HG03175 (cell line): ENCODE measurements at regions not wholly inside any gene's neighbourhood (a gene's known extent, or its start where the extent isn't known, plus 50 kb on each side); places are given as distances from the start of the nearest gene placed in this dataset.
"Not testable (repeated sequence)": the region's sequence is repeated elsewhere in the genome, so short reads cannot be mapped to it uniquely, and the experiment has no call there.

Experiments used
- ATAC-seq: cut with Tn5 transposase; IDR thresholded peaks from one replicate; pipeline ENCODE4 v1.9.1; 2021; ENCODE audit warnings: mild to moderate bottlenecking, moderate library complexity; ENCODE audit not compliant: unreplicated experiment

- ATAC-seq, result no peak
Observed at GRCh38 chr10:29734640-29734961, 99.8 kb upstream of the SVIL start.

GRCh38 chr10:29733323-29733722, 98.6 kb upstream of the SVIL start:
- no peak for ATAC-seq

DNA sequence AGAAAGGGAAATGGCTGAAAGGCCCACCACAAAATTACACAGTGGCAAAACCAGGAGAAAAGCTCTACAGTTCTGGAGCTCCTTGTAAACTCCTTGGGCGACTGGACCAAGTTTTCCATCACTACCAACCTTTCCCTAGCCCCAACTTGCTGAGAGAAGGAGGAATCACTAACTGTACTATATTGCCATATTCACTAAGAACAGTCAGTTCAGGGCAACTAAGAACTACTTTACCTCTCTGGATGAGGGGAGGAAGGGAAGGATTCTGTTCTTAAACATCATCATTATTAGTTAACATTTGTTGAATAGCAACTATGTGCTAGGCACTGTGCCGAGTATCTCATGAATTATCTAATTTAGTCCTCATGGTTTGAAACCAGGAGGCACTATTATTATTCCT, 98.1 kb upstream of the SVIL start:
- no peak for ATAC-seq

- no peak for ATAC-seq
Observed at GRCh38 chr10:29731760-29732159, 97.0 kb upstream of the SVIL start.

- ATAC-seq, result no peak
Observed at GRCh38 chr10:29730969-29731368, 96.2 kb upstream of the SVIL start.

DNA sequence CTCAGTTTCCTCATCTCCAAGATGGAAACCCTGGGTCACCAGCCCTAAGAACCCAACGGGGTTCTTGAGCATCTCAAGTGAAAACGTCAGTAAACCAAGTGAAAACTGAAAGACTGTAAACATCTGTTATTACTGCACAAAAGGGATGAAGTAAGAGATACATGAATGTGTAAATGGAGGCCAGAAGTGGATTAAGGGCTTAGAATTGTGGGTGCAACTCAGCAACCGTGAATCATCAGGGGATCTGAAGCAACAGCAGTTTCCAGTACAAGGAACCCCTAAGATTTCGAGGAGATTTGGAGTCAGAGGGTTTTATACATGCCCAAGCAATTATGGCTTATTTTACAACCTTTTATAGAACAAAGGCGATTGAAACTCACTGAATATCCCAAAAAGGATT, 95.7 kb upstream of the SVIL start:
- ATAC-seq, result no peak

DNA sequence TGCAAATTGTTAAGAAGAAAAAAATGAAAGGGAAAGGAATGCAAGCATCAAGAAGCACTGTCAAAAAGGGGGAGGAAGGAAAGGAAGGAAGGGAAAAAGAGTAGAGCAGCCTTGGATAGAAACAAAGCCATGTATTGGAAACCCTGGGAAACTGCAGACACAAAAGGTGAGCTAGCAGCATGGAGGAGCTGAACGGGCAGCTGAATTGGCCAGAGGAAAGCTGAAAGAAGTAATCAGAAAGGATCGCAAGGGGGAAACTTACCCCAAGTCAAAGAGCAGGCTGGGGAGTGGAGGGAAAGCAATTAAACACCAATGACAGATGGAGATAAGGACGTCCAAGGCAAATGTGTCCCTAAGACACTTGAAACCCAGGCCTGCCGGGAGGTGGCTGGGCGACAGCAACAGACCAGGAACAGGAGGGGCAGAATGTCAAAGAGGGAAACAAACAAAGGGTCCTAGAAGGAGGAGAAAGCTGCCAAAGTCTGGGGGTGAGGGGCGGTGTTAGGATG, 93.8 kb upstream of the SVIL start:
- ATAC-seq, result no peak

GRCh38 chr10:29725927-29726326, 91.2 kb upstream of the SVIL start:
- ATAC-seq, result not testable (repeated sequence)

DNA sequence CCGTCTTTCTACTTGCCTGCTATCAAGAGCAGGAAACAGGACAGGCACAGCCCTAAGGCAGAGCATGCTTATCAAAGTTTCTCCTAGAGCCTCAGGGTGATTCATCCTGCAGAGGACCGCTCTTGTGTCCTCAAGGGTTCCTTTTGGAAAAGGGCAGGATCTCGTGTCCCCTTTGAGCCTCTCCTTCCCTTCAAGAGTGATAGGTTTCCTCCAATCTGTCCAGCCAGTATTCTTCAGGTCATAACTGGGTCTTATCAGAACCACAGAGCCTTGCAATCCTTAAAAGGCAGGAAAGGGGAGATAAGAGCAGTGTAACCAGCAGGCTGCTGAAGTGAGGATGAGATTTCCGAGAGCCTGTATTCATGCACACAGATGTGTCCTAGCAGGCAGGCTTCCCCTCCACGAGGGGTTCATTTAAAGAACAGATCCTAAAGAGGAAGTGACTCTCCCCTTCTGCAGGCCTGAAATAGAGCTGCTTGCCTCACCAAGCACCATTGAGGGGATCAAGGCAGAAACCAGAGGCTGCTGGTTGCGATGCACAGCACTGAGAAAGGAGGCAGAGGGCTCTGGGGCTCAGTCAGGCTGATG, 90.5 kb upstream of the SVIL start:
- no peak for ATAC-seq

GRCh38 chr10:29723726-29724125, 89.0 kb upstream of the SVIL start:
- no peak for ATAC-seq

DNA sequence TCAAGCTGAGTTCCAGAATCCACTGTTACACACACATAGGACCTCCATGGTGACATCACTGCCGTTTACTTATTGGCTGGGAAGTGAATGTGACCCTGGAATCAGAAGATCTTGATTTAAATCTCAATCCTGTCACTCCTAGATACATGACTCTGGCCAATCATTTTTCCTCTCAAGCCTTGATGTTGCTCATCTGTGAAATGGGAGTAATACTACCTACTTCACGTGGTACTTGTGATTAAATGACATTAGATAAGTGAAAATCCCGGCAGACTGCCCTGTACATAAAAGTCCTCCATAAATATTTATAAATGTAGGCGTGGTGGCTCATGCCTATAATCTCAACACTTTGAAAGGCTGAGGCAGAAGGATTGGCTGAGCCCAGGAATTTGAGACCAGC, 88.0 kb upstream of the SVIL start:
- ATAC-seq, result no peak

DNA sequence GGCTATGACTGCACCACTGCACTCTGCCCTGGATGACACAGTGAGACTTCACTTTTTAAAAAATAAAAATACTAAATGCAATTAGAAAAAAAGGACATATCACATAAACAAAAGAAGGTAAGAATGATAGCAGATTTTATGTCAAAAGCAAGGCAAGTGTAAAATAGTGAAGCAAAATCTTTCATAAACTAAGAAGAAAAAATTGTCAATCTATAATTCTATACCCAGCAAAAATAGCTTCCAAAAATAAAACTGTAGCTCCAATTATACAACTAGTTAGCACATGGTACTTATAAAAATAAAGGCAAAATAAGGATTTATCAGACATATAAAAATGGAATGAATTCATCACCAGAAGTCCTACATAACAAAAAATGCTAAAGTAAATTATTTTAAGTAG, 85.4 kb upstream of the SVIL start:
- ATAC-seq, result no peak

DNA sequence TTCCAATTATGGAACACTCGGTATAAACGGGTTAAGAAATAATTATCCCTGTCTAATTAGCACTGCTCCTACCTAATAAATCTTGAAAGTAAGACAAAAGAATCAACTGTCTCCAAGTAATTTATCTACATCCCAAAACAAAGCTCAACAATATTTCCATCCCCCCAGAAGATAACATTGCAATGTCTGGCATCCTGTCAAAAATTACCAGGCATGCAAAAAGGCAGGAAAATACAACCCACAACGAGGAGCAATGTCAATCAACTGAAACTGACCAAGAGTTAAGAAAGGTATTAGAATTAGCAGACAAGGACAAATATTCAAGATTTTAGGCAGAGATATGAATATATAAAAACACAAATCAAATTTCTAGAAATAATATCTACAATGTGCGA, 84.5 kb upstream of the SVIL start:
- ATAC-seq, result no peak

- ATAC-seq, result no peak
Observed at GRCh38 chr10:29715296-29715695, 80.5 kb upstream of the SVIL start.

DNA sequence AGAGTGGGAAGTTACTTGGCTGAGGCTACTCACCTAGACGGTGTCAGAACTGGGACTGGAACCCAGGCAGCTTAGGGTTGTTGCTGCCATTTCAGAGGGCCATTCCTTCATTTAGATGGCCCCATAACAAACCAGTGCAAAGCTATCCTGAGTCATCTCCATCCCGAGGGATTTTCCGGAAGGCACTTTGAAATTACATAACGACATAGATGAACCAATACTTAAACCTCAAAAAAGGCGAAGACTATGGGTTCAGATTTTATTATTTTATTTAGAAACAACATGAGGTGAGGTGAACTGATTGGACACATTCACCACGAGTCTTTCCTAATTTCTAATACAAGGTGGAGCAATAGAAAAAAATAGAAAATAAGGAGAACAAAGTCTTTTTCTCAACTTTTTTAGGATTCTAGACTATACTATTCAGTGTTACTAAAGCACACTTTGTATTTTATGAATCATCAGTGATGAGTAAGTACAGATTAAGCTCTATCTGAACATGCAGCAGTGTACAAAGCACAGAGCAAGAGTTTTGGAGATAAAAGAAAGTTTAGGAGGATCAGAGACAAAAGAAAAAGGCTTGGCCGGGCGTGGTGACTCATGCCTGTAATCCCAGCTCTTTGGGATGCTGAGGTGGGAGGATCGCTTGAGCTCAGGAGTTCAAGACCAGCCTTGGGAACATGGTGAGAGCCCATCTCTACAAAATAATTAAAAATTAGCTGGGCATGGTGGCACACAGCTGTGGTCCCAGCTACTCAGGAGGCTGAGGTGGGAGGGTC, 79.5 kb upstream of the SVIL start:
- ATAC-seq, result no peak

GRCh38 chr10:29713450-29713849, 78.7 kb upstream of the SVIL start:
- no peak for ATAC-seq

DNA sequence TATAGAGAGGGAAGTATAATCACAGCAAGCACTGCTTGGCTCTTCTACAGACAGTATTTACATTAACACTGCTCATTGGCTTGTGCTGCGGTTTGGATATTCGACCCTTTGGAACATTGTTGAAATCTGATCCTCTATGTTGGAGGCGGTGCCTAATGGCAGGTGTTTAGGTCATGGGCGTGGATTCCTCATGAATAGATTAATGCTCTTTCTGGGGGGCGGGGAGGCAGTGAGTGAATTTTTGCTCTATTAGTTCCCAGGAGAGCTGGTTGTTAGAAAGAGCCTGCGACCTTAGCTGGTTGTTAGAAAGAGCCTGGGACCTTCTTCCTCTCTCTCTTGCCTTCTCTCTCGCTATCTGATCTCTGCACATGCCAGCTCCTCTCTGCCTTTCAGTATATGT, 77.3 kb upstream of the SVIL start:
- ATAC-seq, result no peak

DNA sequence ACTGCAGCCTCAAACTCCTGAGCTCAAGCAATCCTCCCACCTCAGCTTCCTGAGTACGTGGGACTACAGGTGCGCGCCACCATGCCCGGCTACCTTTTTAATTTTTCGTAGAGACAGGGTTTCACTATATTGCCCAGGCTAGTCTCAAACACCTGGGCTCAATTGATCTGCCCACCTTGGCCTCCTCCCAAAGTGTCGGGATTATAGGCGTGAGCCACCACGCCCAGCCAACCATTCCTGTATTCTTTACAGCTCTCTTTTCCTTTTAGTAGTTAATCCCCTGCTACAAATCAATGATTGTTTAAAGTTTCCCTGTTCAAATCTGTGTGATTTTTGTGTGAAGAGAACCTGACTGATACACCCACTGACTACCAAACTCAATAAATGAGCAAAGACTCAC, 75.4 kb upstream of the SVIL start:
- ATAC-seq, result no peak

GRCh38 chr10:29709484-29710002, 74.8 kb upstream of the SVIL start:
- no peak for ATAC-seq

GRCh38 chr10:29703271-29703670, 68.5 kb upstream of the SVIL start:
- no peak for ATAC-seq

DNA sequence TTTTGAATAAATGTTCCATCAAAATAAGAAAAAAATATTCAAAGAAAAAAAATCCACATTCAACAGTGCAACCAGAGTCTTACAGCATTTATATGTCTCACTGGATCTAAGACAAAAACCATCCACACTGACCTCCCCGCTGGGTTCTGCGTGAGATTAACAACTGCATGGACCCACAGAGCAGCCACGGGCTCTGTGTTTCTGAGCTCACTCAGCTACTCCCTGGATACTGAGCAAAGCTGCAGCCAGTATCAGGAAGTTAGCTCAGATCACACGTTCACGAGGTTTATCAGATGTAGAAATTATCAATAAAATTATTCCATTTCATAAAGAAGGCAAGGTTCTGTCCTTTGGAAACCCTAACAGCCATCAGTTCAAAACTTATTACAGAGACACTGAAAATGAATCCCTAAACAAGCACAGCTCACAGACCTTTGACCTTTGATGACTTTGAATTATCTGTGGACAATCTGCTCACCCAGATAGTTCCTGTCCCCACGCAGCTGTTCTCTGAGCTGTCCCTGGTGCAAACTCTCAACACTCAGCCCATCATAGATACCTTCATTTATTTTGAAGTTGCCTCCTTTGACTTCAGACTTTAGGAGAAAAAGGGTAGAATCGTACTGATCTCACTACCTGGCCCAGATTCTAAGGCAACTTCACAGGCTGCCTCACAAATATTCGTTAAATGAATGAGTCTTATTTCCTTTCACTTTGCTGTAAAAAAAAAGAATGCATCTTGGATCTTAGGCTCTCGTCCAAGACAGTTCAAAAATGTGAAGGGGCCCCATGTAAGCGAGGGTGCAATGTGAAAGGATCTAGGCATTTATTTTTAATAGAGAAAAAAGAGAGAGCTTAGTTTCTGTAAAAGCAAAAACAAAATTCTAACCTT, 67.7 kb upstream of the SVIL start:
- no peak for ATAC-seq

GRCh38 chr10:29701306-29701705, 66.5 kb upstream of the SVIL start:
- ATAC-seq, result no peak
